Effector memory CD4-positive, alpha-beta T cell (primary cell): ENCODE measurements at regions not wholly inside any gene's neighbourhood (a gene's known extent, or its start where the extent isn't known, plus 50 kb on each side); places are given as distances from the start of the nearest gene placed in this dataset.

Experiments used
- DNase-seq, 3 donors: peaks; one replicate each; pipeline ENCODE4 v3.0.0-alpha.2; 2020
- H3K27ac ChIP-seq: 2 replicates; pipeline ENCODE4 v1.7.0; 2013; ENCODE audit warnings: mild to moderate bottlenecking, low read length, moderate library complexity; ENCODE audit not compliant: insufficient read depth, poor library complexity, severe bottlenecking
- H3K27me3 ChIP-seq: replicated peaks from 2 replicates; pipeline ENCODE4 v1.7.0; 2013; ENCODE audit warnings: mild to moderate bottlenecking, low read length; ENCODE audit not compliant: insufficient read depth, control insufficient read depth, poor library complexity, severe bottlenecking
- H3K36me3 ChIP-seq: 2 replicates; pipeline ENCODE4 v1.7.0; 2013; ENCODE audit warnings: mild to moderate bottlenecking, low read length, moderate library complexity; ENCODE audit not compliant: control insufficient read depth, insufficient read depth
- H3K4me1 ChIP-seq: 2 replicates; pipeline ENCODE4 v1.7.0; 2013; ENCODE audit warnings: low read length, mild to moderate bottlenecking; ENCODE audit not compliant: control insufficient read depth, insufficient read depth, poor library complexity, severe bottlenecking
- H3K4me3 ChIP-seq: 2 replicates; pipeline ENCODE4 v1.7.0; 2013; ENCODE audit warnings: low read length, low read depth, mild to moderate bottlenecking; ENCODE audit not compliant: insufficient read depth, poor library complexity, severe bottlenecking
- H3K9me3 ChIP-seq: 2 replicates; pipeline ENCODE4 v1.7.0; 2013; ENCODE audit warnings: mild to moderate bottlenecking, low read length, moderate library complexity; ENCODE audit not compliant: control insufficient read depth

DNA sequence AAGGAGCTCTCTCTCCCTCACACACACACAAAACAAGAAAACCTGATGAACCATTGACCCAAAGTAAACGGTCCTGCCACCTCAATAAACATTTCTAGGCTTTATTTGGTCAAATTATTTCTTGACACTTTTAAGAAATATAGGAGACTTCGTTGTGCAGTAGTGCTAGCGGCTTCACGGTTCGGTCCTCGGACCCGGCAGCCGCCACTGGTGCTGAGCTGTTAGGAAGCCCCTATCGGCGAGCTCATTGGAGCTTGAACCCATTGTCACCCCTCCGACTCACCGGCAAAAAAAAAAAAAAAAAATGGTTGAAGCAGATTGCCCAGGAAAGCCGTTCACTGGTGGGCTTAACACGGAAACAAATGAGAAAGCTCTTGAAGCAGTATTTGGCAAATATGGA lies 1695.6 kb upstream of the ACO1 start:
- H3K27ac ChIP-seq, result no peak overlapping the region
- DNase-seq, result no peak
- no peaks in the 10 kb centered on the region for H3K4me1 ChIP-seq
- H3K9me3 ChIP-seq, result no peaks in the 10 kb centered on the region
- H3K36me3 ChIP-seq, result no peaks in the 10 kb centered on the region
- no peaks in the 10 kb centered on the region for H3K27me3 ChIP-seq
- no peak overlapping the region for H3K4me3 ChIP-seq

- H3K27ac ChIP-seq, result no peak overlapping the region
Measured at GRCh38 chr9:30697958-30698357, 1686.5 kb upstream of the ACO1 start.

DNA sequence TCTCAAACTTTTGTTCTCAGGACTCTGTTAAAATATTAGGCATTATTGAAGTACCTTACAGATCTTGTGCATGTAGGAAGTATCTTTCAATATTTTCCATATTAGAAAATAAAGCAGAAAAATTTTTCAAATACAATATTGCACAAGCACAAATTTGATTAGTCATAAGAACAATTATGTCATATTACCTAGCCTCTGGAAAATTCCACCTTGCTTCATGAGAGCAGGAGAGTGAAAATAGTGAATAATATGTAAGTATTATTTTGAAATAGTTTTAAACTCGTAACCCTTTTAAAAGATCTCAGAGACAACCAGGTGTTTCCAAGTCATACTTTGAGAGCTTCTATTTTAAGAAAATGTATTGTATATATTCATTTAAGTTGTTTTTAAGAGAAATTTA lies 1672.9 kb upstream of the ACO1 start:
- Histone ChIP-seq H3K4me1 (no peaks in the 10 kb centered on the region), H3K36me3 (no peaks in the 10 kb centered on the region), H3K27ac (no peak overlapping the region), H3K27me3 (no peaks in the 10 kb centered on the region), H3K9me3 (no peaks in the 10 kb centered on the region), H3K4me3 (no peak overlapping the region)
- no peak for DNase-seq

More at GRCh38 chr9:30697958-30698357, 1686.5 kb upstream of the ACO1 start:
- no peak for DNase-seq
- no peaks in the 10 kb centered on the region for H3K36me3 ChIP-seq
- no peaks in the 10 kb centered on the region for H3K4me1 ChIP-seq
- no peak overlapping the region for H3K4me3 ChIP-seq
- H3K9me3 ChIP-seq, result no peaks in the 10 kb centered on the region
- no peaks in the 10 kb centered on the region for H3K27me3 ChIP-seq

DNA sequence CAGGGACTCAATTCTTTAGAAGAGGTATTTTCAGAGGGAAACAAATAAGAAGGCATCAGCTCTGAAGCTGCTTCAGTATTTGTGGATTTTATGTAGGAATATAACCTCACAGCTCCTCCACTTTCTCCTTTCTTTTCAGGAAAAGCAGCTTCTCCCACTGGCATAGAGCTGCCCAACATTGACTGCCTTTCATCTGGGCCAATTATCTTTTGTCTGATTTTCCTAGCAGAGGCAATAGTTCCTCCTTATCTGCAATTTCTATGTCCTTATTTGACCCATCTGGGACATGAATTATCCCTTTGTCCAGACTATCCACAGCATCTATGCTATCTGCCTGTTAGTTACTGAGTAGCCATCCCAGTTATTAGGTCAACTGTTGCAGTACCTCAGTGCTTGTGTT lies 1671.2 kb upstream of the ACO1 start:
- Histone ChIP-seq H3K27me3 (no peaks in the 10 kb centered on the region), H3K36me3 (no peaks in the 10 kb centered on the region), H3K27ac (no peak overlapping the region), H3K4me3 (no peak overlapping the region), H3K4me1 (no peaks in the 10 kb centered on the region), H3K9me3 (no peaks in the 10 kb centered on the region)
- no peak for DNase-seq

DNA sequence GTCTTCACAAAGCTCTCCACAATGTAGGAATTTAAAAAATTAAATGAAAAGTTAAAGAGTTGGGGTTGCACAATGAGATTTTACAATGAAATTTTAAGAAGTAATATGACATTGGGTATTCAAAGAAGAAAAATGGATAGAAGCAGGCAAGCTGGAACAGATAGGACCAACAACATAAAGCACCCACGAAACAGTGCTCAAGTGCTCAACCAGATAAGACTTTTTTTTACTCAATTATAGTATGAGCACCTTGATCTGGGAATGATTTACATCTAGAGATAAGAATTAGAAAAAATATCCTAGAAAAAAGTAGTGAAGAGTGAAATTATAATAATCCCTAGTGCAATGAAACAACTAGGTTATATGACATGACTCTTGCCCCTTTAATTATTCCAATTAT lies 1670.1 kb upstream of the ACO1 start:
- no peaks in the 10 kb centered on the region for H3K27me3 ChIP-seq
- no peak for DNase-seq
- no peaks in the 10 kb centered on the region for H3K4me1 ChIP-seq
- no peak overlapping the region for H3K27ac ChIP-seq
- H3K9me3 ChIP-seq, result no peaks in the 10 kb centered on the region
- H3K36me3 ChIP-seq, result no peaks in the 10 kb centered on the region
- H3K4me3 ChIP-seq, result no peak overlapping the region

DNA sequence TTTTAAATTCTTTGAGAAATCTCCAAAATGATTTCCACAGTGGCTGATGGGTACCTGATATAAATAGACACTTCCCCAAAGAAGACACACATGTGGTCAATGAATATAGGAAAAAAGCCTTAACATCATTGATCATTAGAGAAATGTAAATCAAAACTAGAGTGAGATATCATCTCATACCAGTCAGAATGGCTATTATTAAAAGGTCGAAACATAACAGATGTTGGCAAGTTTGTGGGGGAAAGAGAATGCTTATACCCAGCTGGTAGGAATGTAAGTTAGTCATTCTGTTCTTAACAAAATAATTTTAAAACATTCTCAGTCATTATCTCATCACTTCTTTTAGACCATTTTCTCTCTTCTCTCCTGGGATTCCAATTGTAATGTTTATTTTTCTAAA lies 1666.0 kb upstream of the ACO1 start:
- Histone ChIP-seq H3K9me3 (no peaks in the 10 kb centered on the region), H3K36me3 (no peaks in the 10 kb centered on the region), H3K4me1 (no peaks in the 10 kb centered on the region), H3K4me3 (no peak overlapping the region), H3K27me3 (no peaks in the 10 kb centered on the region), H3K27ac (no peak overlapping the region)
- no peak for DNase-seq

DNA sequence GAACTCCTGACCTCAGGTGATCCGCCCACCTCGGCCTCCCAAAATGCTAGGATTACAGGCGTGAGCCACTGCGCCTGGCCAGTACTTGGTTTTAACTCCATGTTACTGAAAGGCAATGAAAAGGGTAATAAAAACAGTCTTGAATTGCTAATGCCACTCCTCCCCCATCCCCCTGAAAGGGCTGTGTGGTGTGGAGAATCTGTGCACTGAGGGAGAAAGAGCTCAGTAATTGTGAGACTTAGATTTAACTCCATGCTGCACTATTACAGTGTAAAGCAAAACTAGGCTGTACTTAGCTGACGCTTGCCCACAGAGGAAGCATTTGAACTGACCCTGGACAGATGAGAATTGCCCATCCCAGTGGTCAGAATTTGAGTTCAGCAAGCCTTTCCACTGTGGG lies 1662.4 kb upstream of the ACO1 start:
- Histone ChIP-seq H3K9me3 (no peaks in the 10 kb centered on the region), H3K27ac (no peak overlapping the region), H3K36me3 (no peaks in the 10 kb centered on the region), H3K27me3 (no peaks in the 10 kb centered on the region), H3K4me1 (no peaks in the 10 kb centered on the region), H3K4me3 (no peak overlapping the region)
- no peak for DNase-seq

DNA sequence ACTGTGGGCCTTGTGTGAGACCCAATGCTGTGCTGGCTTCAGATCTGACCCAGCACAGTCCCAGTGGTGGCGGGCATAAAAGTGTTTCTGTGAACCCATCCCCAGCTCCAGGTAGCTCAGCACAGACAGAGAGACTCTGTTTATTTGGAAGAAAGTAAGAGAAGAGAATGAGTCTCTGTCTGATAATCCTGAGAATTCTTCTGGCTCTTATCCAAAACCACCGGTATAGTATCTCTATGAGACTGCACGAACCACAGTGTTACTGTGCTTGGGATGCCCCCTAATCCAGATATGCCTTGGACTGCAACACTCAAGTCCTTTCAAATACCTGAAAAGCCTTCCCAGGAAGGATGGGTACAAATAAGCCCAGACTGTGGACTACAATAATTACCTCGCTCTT lies 1660.8 kb upstream of the ACO1 start:
- H3K27ac ChIP-seq, result no peak overlapping the region
- no peak overlapping the region for H3K4me3 ChIP-seq
- no peaks in the 10 kb centered on the region for H3K36me3 ChIP-seq
- DNase-seq, result no peak
- H3K9me3 ChIP-seq, result no peaks in the 10 kb centered on the region
- no peaks in the 10 kb centered on the region for H3K27me3 ChIP-seq
- no peaks in the 10 kb centered on the region for H3K4me1 ChIP-seq

DNA sequence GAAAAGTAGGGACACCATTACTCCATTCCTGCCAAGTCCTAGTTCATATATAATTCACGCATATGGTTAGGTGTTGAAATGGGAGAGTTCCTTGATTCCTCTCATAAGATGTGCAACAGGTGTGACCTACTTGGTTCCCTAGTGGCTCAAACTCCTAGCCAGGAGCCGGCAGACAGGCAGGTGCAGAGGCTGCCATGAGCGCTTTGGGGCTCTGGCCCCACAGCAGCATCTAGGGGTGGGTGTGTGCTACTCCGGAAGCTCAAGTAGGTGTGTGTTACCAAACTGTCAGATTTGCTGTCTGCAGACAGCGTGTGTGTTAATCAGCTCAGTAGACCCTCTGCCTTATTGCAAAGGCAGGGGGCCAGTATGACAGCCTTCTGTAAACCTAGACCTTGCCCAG lies 1652.4 kb upstream of the ACO1 start:
- Histone ChIP-seq H3K27ac (no peak overlapping the region), H3K4me1 (no peaks in the 10 kb centered on the region), H3K27me3 (no peaks in the 10 kb centered on the region), H3K9me3 (no peaks in the 10 kb centered on the region), H3K36me3 (no peaks in the 10 kb centered on the region), H3K4me3 (no peak overlapping the region)
- DNase-seq, result no peak

DNA sequence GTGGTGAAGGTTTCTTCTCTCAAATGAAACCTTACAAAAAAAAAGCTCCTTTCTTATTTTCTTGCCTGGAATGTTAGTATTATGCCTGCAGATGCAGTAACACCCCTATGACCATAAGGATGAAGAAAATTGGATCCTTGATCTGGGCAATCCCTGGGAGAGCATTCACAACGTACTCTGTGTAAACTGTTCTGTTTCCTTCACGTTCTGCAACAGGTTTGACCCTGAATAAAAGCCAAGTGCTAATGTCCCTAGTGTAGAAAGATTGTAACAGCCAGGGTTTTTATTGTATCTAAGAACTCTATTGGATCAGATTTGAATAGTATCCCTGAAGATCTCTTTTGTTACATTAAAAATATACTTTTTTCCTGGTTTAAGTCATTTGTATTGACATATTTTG lies 1639.6 kb upstream of the ACO1 start:
- no peaks in the 10 kb centered on the region for H3K36me3 ChIP-seq
- no peak overlapping the region for H3K4me3 ChIP-seq
- H3K9me3 ChIP-seq, result no peaks in the 10 kb centered on the region
- no peak for DNase-seq
- no peaks in the 10 kb centered on the region for H3K4me1 ChIP-seq
- H3K27me3 ChIP-seq, result no peaks in the 10 kb centered on the region
- H3K27ac ChIP-seq, result no peak overlapping the region

- no peak for DNase-seq
- no peaks in the 10 kb centered on the region for H3K36me3 ChIP-seq
- no peak overlapping the region for H3K4me3 ChIP-seq
- H3K27me3 ChIP-seq, result no peaks in the 10 kb centered on the region
- H3K4me1 ChIP-seq, result no peaks in the 10 kb centered on the region
- no peaks in the 10 kb centered on the region for H3K9me3 ChIP-seq
- H3K27ac ChIP-seq, result no peak overlapping the region
Measured at GRCh38 chr9:30746589-30746988, 1637.9 kb upstream of the ACO1 start.
